ENCODE measurements at regions not wholly inside any gene's neighbourhood (a gene's known extent, or its start where the extent isn't known, plus 50 kb on each side); places are given as distances from the start of the nearest gene placed in this dataset.

DNA sequence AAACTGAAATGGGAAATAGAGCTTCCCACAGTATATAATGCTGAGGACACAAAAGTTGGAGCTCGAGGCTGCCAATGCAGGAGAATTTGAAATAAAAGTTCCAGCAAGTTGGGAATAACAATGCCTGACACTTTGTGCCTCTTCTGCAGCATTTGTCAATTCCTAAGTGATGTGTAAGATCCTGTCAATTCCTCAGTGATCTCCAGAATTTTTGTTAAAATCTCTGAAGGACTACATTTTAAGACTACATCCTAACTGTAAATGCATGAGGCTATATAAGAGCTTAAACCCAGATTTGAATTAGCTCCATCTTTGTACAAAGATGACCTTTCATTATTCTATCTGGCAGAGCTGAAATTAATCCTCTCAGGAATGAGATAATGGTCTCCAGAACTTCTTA lies 208.2 kb downstream of the COL12A1 start:
- TF ChIP-seq RAD21 (IDR thresholded peaks at IDR 0.05; ENCODE audit: low read depth) = no peak
- TF ChIP-seq NFIC (IDR thresholded peaks at IDR 0.05) = no peak
- TF ChIP-seq EP300 (IDR thresholded peaks at IDR 0.05; ENCODE audit: borderline replicate concordance) = no peak
- TF ChIP-seq REST (IDR thresholded peaks at IDR 0.05; ENCODE audit: low read depth) = no peak
- no peak for TF ChIP-seq USF1 (IDR thresholded peaks at IDR 0.05)

All from Ishikawa (cell line).